ENCODE measurements at regions not wholly inside any gene's neighbourhood (a gene's known extent, or its start where the extent isn't known, plus 50 kb on each side); places are given as distances from the start of the nearest gene placed in this dataset.

DNA sequence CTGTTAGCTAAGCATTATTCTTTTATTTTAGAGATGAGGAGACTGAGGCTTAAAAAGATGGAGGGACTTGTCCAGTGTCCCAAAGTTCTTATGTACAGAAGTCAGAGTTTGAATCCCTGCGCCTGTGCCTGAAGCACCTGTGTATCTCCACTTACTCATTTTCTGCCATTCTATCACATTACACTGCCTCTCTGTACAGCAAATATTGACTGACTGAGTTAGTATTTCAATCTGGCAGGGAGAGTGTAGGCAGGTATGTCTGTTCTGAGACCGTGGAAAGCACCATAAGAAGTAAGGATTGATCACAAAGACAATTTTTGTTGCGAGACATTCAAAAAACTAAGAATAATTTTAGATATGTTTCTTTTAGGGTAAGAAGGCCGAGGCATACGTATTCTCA, 162.7 kb downstream of the KITLG start:
- TF ChIP-seq SP7 (tag by site-specific recombination; IDR thresholded peaks at IDR 0.05) (no peak), ZNF140 (tag by site-specific recombination; IDR thresholded peaks at IDR 0.05) (no peak)
- TF ChIP-seq, protein P1, sequence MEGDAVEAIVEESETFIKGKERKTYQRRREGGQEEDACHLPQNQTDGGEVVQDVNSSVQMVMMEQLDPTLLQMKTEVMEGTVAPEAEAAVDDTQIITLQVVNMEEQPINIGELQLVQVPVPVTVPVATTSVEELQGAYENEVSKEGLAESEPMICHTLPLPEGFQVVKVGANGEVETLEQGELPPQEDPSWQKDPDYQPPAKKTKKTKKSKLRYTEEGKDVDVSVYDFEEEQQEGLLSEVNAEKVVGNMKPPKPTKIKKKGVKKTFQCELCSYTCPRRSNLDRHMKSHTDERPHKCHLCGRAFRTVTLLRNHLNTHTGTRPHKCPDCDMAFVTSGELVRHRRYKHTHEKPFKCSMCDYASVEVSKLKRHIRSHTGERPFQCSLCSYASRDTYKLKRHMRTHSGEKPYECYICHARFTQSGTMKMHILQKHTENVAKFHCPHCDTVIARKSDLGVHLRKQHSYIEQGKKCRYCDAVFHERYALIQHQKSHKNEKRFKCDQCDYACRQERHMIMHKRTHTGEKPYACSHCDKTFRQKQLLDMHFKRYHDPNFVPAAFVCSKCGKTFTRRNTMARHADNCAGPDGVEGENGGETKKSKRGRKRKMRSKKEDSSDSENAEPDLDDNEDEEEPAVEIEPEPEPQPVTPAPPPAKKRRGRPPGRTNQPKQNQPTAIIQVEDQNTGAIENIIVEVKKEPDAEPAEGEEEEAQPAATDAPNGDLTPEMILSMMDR (tag by site-specific recombination; IDR thresholded peaks at IDR 0.05): no peak
